Ramos (cell line): ENCODE measurements at regions not wholly inside any gene's neighbourhood (a gene's known extent, or its start where the extent isn't known, plus 50 kb on each side); places are given as distances from the start of the nearest gene placed in this dataset.
"Not testable (repeated sequence)": the region's sequence is repeated elsewhere in the genome, so short reads cannot be mapped to it uniquely, and the experiment has no call there.

Experiments used
- in situ Hi-C: fragments of 300-500 bp; cut with MboI; formaldehyde crosslinking; loops from one replicate; pipeline ENCODE4 v1.14.3; 2022; ENCODE audit warnings: low sequenced_read_pairs; ENCODE audit not compliant: unreplicated experiment

DNA sequence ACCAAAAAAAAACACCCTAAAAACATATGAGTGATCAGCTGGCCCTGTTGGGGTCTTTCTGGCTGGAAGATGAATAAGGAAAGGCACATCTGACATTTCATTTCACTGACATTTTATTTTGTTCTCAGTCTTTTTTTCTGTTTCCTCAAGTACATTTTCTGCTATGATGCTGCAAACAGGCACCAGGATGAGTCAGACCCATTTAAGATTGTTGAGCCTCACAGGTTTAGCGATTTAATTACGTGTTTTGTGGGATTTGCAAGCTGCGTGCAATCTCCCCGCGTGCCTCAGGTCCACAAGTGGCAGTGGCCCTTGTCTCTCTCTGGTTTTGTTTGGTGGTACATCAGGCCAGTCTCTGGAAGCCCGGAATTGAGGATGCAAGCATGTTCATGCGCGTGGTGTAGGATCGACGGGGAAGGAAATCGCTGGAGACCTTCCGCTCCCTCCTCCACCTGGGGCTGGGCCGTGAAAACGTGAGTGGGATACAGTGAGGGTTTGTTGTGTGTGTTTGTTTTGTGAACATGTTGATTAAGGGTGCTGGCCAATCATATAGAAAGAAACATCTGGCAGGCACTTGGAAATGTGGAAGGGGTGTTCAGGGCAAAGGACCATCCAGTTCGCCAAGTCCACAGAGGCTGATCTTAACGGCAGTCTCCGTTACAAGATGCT lies 120.2 kb upstream of the ZNF516 start:
- in situ Hi-C loops: no loop called here

- in situ Hi-C loops: no loop called here
Observed at GRCh38 chr18:76613755-76614120, 118.7 kb upstream of the ZNF516 start.

DNA sequence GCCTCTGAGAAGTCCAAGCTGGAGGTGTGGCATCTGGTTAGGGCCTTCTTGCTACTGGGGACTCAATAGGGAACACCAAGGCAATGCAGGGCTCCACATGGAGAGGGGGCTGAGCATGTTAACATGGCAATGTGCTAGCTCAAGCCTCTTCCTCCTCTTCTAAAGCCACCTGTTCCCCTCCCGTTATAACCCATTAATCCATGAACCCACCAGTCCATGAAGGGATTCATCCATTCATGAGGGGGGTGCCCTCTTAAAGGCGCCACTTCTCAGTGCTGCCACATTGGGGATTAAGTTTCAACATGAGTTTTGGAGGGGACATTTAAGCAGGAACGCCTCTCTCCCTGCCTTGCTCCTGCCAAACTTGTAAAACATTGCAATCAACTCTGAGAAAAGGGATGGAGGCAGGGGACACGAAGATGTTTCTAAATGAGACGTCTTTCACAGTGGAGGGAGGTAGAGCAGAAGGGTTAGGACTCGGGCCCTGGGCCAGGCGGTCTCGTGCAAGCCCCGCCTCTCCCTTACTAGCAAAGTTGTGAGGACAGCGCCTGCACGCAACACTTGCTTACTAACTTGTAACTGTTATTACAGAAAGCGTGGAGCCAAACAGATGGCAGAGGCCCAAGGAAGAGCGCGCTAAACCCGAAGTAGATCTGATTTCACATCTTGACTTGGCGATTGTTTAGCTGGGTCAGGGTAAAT lies 118.2 kb upstream of the ZNF516 start:
- in situ Hi-C loops: no loop called here

- in situ Hi-C loops: not testable (repeated sequence)
Observed at GRCh38 chr18:76611750-76612045, 116.7 kb upstream of the ZNF516 start.

DNA sequence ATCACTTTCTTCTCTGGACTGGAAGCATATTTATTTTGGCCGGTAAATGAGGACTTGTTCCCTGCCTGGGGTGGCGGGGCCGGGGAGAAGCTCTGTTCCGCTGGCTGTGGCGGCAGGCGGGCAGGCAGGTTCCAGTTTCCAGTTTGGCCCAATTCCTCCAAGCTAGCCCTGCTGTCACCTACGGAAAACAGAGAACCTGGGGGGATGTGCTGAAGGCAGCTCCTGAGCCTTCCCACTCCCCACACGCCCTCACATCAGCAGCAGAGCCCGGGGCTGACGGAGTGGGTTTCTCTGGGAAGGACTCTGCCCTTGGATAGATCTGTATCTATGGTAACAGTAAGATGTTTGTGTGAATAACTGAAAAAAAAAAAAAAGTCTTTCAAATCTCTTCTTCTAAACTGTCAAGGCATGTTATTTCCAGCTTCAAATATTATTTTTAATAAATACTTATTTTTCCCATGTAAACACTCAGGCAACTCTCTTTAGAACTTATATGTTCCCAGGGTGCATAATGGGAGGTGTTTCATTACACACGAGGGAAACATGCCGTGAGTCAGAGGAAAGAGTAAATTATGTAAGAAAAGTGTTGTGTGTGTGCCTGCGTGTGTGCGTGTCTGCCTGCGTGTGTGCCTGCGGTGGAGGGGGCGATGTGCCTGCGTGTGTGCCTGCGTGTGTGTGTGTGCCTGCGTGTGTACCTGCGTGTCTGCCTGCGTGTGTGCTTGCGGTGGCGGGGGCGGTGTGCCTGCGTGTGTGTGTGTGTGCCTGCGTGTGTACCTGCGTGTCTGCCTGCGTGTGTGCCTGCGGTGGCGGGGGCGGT lies 116.1 kb upstream of the ZNF516 start:
- in situ Hi-C loops: no loop called here

GRCh38 chr18:76610012-76610411 lies 115.0 kb upstream of the ZNF516 start:
- in situ Hi-C loops: no loop called here

- in situ Hi-C loops: no loop called here
Observed at GRCh38 chr18:76605341-76605929, 110.4 kb upstream of the ZNF516 start.

DNA sequence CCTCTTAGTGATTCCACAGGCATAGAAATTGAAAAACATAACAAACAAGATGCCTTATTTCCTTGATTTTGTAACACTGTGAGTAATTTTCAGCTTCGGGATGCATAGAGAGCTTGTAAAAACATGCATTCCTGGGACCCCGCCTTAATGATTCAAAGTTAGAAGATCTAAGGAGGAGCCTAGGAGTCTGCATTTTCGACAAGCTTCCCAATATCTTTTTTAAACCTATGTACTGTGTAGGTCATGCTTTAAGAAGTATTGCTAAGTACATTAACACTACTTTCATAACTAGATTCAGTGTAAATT lies 109.8 kb upstream of the ZNF516 start:
- in situ Hi-C loops: no loop called here

GRCh38 chr18:76604108-76604934 lies 109.3 kb upstream of the ZNF516 start:
- in situ Hi-C loops: no loop called here

GRCh38 chr18:76602191-76602590 lies 107.1 kb upstream of the ZNF516 start:
- in situ Hi-C loops: no loop called here

GRCh38 chr18:76600076-76600475 lies 105.0 kb upstream of the ZNF516 start:
- in situ Hi-C loops: not testable (repeated sequence)

GRCh38 chr18:76594966-76595365 lies 99.9 kb upstream of the ZNF516 start:
- in situ Hi-C loops: no loop called here

GRCh38 chr18:76593843-76594242 lies 98.8 kb upstream of the ZNF516 start:
- in situ Hi-C loops: no loop called here

DNA sequence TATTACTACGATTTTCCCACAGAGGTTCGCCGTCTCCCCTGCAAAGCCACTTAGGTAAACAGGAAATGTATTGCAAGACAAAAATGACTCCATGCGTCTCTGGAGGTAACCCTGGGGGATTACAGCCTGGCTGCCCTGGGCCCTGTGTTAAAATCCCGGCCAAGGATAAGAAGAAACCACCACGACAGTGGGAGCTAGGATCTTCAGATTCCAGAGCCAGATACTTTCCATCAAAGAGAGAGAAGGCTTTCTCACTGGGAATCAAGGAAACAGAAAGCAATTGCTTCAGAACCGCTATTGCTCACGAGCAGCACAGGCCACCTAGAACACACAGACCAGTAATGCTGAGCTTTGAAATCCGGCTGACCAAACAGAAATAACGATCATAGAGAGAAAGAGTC lies 97.9 kb upstream of the ZNF516 start:
- in situ Hi-C loops: no loop called here

DNA sequence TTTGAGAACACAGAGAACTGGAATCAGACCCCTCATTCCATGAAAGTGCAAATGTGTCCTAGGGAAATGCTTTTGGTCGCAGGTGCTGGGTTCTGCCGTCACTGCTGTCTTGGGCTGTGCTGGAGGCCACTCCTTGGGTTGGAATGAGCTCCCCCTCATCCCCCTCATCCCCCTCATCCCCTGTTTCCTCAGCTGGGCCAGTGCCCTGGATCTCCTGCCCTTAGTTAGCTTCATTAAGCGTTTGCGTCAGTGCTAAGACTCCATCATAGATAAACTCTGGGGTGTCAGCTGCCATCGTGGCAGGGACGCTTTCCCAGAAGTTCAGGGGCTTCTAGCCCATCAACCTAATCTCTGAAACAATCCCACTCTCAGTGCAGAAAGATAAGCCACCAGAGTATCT lies 97.1 kb upstream of the ZNF516 start:
- in situ Hi-C loops: no loop called here

DNA sequence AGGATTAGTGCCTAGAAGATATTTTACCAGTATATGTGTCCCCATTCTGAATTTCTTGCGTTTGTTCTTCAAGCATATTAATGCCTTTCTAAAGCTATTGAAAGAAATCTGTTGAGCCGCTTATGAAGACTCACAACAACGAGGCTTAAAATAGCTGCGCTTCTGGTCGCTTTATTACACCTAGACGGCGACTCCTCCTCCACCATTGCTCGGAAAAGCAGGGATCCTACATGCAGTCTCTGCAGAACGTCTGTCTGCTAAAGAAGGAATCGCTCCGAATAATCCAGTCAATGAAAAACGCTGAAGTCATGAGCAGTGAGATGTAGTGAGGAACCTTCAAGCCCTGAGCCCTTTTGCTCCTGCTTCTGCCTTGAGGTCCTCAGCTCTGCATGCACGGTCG lies 94.8 kb upstream of the ZNF516 start:
- in situ Hi-C loops: no loop called here

DNA sequence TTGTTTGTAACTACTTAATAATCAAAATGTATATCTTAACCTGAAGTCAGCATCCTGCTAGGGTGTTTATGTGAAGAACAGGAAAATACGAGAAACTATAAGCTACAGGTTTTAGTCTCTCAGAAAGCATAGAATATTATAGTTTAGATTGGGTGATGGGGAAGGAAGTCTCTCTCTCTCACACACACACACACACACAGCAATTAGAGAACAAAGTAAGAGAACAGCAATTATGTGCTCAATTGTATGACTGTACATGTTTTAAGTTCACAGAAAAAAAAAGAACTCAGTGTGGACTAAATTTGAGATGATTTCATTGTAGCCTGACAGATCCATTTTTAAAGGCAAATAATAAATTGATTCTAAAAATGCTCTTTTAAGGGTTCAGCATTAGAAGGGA lies 94.3 kb upstream of the ZNF516 start:
- in situ Hi-C loops: no loop called here

DNA sequence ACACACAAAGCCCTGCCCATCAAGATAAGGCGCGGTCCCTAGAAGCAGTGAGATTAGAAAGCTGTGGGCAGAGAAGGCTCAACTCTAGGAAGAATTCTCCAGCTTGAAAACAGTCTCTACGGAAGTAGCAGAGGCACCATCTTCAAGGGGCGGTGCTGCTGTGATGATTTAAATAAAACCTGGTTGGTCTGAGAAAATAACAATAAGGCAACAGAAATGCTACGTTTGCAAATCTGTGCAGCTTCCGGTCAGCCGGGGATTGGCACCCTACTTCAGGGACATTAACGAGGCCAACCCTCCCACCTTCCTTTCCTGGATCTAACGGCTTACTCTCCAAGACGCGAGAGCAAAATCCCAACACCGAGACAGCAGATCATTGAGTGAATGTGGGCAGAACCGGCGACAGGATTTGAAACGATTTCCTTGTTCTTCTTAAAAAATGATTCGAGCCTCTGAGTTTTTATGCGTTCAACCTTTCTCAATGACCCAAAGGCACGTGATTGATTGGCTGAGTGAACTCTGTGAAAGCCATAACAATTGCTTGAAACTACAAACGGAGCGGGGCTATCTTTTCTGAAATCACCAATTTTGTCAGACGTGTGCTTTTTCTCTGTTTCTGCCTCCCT lies 93.7 kb upstream of the ZNF516 start:
- in situ Hi-C loops: no loop called here

DNA sequence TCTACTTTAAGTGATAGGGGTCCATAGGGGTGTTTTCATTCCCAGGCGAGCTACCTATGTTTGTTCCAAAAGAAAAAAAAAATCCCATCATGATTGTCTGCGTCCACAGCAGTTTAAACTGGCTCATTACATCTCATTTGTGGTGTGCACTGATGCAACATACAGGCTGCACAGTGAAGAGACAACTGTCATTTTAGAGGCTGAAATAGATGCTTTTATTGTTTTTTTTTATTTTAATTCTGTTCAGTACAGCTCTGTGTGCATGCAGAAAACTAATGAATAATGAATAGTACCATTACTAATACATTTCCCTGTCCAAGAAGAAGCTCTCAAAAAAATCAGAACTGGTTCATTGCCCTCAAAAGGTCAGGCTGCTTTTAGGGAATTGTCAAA lies 92.8 kb upstream of the ZNF516 start:
- in situ Hi-C loops: no loop called here
